DMS114 treated with DMSO at 0.1 percent for 48 hours (cell line): ENCODE measurements at regions not wholly inside any gene's neighbourhood (a gene's known extent, or its start where the extent isn't known, plus 50 kb on each side); places are given as distances from the start of the nearest gene placed in this dataset.

Experiments
- DNase-seq: peaks from one replicate; lab custom pipeline; 2025; ENCODE audit not compliant: unreplicated experiment; lab: John Stamatoyannopoulos, UW

GRCh38 chrX:99137488-99137887, 1272.6 kb downstream of the PCDH19 start:
- DNase-seq = no peak

- no peak for DNase-seq
Observed at GRCh38 chrX:99117011-99117410, 1293.1 kb downstream of the PCDH19 start.

- no peak for DNase-seq
Observed at GRCh38 chrX:99095965-99096635, 1314.0 kb downstream of the PCDH19 start.

- no peak for DNase-seq
Observed at GRCh38 chrX:99091459-99091858, 1318.6 kb downstream of the PCDH19 start.

- DNase-seq = no peak
Observed at GRCh38 chrX:99078301-99078700, 1331.8 kb downstream of the PCDH19 start.

- no peak for DNase-seq
Observed at GRCh38 chrX:99077099-99077498, 1333.0 kb downstream of the PCDH19 start.

GRCh38 chrX:99073551-99073950, 1336.5 kb downstream of the PCDH19 start:
- DNase-seq = no peak

GRCh38 chrX:99051639-99052038, 1358.4 kb downstream of the PCDH19 start:
- DNase-seq = no peak

- no peak for DNase-seq
Observed at GRCh38 chrX:99033226-99033901, 1376.7 kb downstream of the PCDH19 start.

GRCh38 chrX:99010957-99011356, 1399.1 kb downstream of the PCDH19 start:
- DNase-seq = no peak

- DNase-seq = no peak
Observed at GRCh38 chrX:99001286-99001685, 1408.8 kb downstream of the PCDH19 start.

- no peak for DNase-seq
Observed at GRCh38 chrX:98962996-98963395, 1447.1 kb downstream of the PCDH19 start.

- no peak for DNase-seq
Observed at GRCh38 chrX:98956014-98956413, 1454.1 kb downstream of the PCDH19 start.

GRCh38 chrX:98939456-98939855, 1470.6 kb downstream of the PCDH19 start:
- no peak for DNase-seq

- DNase-seq = no peak
Observed at GRCh38 chrX:98931216-98931615, 1478.9 kb downstream of the PCDH19 start.

GRCh38 chrX:98924511-98924910, 1485.6 kb downstream of the PCDH19 start:
- no peak for DNase-seq

GRCh38 chrX:98897191-98897590, 1512.9 kb downstream of the PCDH19 start:
- DNase-seq = no peak

GRCh38 chrX:98850639-98851038, 1559.4 kb downstream of the PCDH19 start:
- DNase-seq = peak; percentile 3
